DND-41 (cell line): ENCODE measurements at regions not wholly inside any gene's neighbourhood (a gene's known extent, or its start where the extent isn't known, plus 50 kb on each side); places are given as distances from the start of the nearest gene placed in this dataset.

Experiments
- ATAC-seq: fragments of 200-7000 bp; cut with Tn5 transposase; 3 replicates; pipeline ENCODE4 v1.9.1; 2021; ENCODE audit warnings: low read depth; ENCODE audit not compliant: insufficient read depth
- DNase-seq: peaks from one replicate; pipeline ENCODE4 v3.0.0-alpha.2; 2020
- H2AFZ ChIP-seq: 2 replicates; pipeline ENCODE4 v1.6.0; 2012; ENCODE audit warnings: low read depth, low read length
- H3K27ac ChIP-seq: 2 replicates; pipeline ENCODE4 v1.5.1; 2012; ENCODE audit warnings: low read length, inconsistent platforms
- H3K27me3 ChIP-seq: fragments of 200-600 bp; sonication (generic); 2 replicates; pipeline ENCODE4 v1.6.0; 2012; ENCODE audit warnings: low read length, mild to moderate bottlenecking, inconsistent platforms; ENCODE audit not compliant: insufficient read depth, poor library complexity
- H3K36me3 ChIP-seq: 2 replicates; pipeline ENCODE4 v1.5.1; 2012; ENCODE audit warnings: low read length, inconsistent platforms; ENCODE audit not compliant: insufficient read depth
- H3K4me1 ChIP-seq: 2 replicates; pipeline ENCODE4 v1.5.1; 2012; ENCODE audit warnings: mild to moderate bottlenecking, low read length; ENCODE audit not compliant: insufficient read depth
- H3K4me2 ChIP-seq: 2 replicates; pipeline ENCODE4 v1.6.0; 2012; ENCODE audit warnings: mild to moderate bottlenecking, moderate library complexity, low read length, inconsistent platforms; ENCODE audit not compliant: insufficient read depth
- H3K4me3 ChIP-seq, 2 experiments: fragments of 200-600 bp in 1 of 2; shearing (Covaris generic) in 1 of 2; 2 replicates each; pipeline ENCODE4 v1.5.1; 2012 to 2016; ENCODE audit warnings: inconsistent platforms in 2 of 2, low read length in 2 of 2, mild to moderate bottlenecking in 2 of 2, low read depth in 1 of 2, moderate library complexity in 1 of 2
- H3K79me2 ChIP-seq: 2 replicates; pipeline ENCODE4 v1.6.0; 2012; ENCODE audit warnings: low read length, inconsistent platforms; ENCODE audit not compliant: insufficient read depth
- H3K9ac ChIP-seq: 2 replicates; pipeline ENCODE4 v1.6.0; 2012; ENCODE audit warnings: low read depth, mild to moderate bottlenecking, inconsistent platforms, low read length, moderate library complexity
- H3K9me3 ChIP-seq: 2 replicates; pipeline ENCODE4 v1.5.1; 2012; ENCODE audit warnings: low read length, moderate library complexity, mild to moderate bottlenecking, inconsistent platforms; ENCODE audit not compliant: insufficient read depth, severe bottlenecking
- H4K20me1 ChIP-seq: 2 replicates; pipeline ENCODE4 v1.6.0; 2012; ENCODE audit warnings: low read length; ENCODE audit not compliant: insufficient read depth
- EZH2 ChIP-seq: IDR thresholded peaks from 3 replicates; pipeline ENCODE4 v1.6.1; 2012; ENCODE audit warnings: borderline replicate concordance, low read depth, mild to moderate bottlenecking, moderate library complexity, low read length, inconsistent platforms; ENCODE audit not compliant: severe bottlenecking
- TF ChIP-seq, protein P1 (sequence below): IDR thresholded peaks from 2 replicates; pipeline ENCODE4 v1.5.1; 2012; ENCODE audit warnings: borderline replicate concordance, low read length, moderate library complexity, mild to moderate bottlenecking; ENCODE audit not compliant: poor library complexity, severe bottlenecking; ENCODE audit errors: extremely low read depth

DNA sequence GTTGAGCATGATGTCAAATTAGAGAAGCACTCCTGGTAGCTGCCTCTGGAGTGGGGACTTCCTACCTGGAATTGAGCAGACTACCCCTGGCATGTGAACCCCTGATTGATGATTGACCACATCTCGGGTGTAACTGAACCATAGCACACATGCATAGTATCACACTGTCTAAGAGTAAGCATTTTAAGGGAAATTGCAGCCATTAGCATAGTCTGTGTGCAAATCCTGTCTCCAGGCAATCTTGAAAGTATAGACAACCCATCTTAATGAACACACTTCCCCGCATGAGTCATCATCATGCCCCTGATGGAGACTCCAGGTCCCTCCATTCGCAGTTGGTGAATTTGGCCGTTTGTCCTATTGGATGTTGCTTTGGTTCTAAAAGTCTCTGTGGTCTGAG lies 131.3 kb downstream of the C11orf91 start:
- no peak overlapping the region for H3K27ac ChIP-seq
- DNase-seq: no peak

DNA sequence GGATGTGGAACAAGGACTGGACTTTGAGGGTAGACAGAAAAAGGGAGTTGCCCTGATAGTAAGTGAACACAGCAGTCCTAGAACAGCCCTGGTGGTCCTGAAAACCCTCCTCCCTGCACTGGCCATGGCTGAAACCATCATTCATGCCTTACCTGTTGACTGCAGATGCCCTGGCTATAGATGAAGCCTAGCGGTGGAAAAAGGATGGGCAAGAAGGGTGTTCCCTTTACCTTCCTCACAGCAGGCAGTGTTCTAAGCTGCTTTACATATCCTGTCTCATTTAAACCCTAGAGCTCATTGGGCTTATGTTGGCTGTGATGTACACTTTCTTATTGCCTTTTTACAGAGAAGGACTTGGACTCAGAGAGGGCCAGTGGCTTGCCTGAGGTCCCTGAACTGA lies 133.6 kb downstream of the C11orf91 start:
- TF ChIP-seq EZH2: no peak
- TF ChIP-seq, protein P1, sequence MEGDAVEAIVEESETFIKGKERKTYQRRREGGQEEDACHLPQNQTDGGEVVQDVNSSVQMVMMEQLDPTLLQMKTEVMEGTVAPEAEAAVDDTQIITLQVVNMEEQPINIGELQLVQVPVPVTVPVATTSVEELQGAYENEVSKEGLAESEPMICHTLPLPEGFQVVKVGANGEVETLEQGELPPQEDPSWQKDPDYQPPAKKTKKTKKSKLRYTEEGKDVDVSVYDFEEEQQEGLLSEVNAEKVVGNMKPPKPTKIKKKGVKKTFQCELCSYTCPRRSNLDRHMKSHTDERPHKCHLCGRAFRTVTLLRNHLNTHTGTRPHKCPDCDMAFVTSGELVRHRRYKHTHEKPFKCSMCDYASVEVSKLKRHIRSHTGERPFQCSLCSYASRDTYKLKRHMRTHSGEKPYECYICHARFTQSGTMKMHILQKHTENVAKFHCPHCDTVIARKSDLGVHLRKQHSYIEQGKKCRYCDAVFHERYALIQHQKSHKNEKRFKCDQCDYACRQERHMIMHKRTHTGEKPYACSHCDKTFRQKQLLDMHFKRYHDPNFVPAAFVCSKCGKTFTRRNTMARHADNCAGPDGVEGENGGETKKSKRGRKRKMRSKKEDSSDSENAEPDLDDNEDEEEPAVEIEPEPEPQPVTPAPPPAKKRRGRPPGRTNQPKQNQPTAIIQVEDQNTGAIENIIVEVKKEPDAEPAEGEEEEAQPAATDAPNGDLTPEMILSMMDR: no peak
- H3K79me2 ChIP-seq: no peaks in the 10 kb centered on the region
- no peak overlapping the region for H3K27ac ChIP-seq
- H3K4me2 ChIP-seq: no peak overlapping the region
- H3K36me3 ChIP-seq: no peaks in the 10 kb centered on the region
- DNase-seq (no peak), ATAC-seq (no peak)
- H3K9ac ChIP-seq: no peak overlapping the region
- no peaks in the 10 kb centered on the region for H4K20me1 ChIP-seq
- H2AFZ ChIP-seq: no peak overlapping the region
- no peaks in the 10 kb centered on the region for H3K4me1 ChIP-seq
- no peaks in the 10 kb centered on the region for H3K9me3 ChIP-seq
- H3K27me3 ChIP-seq: peaks cover 12% of the 10 kb centered on the region
- H3K4me3 ChIP-seq: no peak overlapping the region

More for the DNA sequence above, 131.3 kb downstream of the C11orf91 start:
- Histone ChIP-seq H3K4me2 (no peak overlapping the region), H3K9ac (no peak overlapping the region), H3K27me3 (peaks cover 12% of the 10 kb centered on the region), H3K79me2 (no peaks in the 10 kb centered on the region), H3K4me1 (no peaks in the 10 kb centered on the region), H3K9me3 (no peaks in the 10 kb centered on the region), H3K36me3 (no peaks in the 10 kb centered on the region), H2AFZ (no peak overlapping the region), H4K20me1 (no peaks in the 10 kb centered on the region), H3K4me3 (no peak overlapping the region)
- ATAC-seq: no peak
- TF ChIP-seq EZH2: no peak
- TF ChIP-seq, protein P1: no peak

DNA sequence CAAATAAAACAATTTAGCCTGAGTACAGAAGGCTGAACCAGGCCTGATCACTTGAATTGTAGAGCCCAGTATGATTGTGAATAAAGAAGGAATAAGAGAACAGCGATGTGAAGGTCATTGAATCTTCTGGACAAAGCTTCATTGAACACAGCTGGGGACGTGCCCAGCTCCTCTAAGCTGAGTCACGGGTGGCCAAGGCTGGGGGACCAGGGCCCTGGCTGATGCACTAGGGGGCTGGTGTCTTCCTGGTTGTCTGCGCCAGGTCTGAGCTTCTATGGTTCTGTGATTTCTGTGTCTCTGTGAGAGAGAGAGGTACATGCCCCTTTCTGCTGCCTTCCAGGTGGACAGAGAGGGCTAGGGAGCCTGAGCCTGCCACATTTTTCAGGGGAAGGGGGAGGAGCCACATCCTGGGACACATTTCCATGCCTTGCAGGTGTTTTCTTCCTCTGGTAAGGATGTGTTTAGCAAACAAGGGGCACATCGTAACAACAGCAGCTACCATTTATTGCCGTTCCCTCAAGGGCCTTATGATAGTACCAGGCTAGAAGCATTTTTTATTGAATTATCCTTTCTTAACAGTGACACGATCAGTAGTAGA lies 135.7 kb downstream of the C11orf91 start:
- Histone ChIP-seq H3K27me3 (peaks cover 12% of the 10 kb centered on the region), H3K79me2 (no peaks in the 10 kb centered on the region), H4K20me1 (no peaks in the 10 kb centered on the region), H3K9me3 (no peaks in the 10 kb centered on the region), H2AFZ (no peak overlapping the region), H3K4me3 (no peak overlapping the region), H3K27ac (no peak overlapping the region), H3K36me3 (no peaks in the 10 kb centered on the region), H3K4me1 (no peaks in the 10 kb centered on the region), H3K9ac (no peak overlapping the region), H3K4me2 (no peak overlapping the region)
- DNase-seq (no peak), ATAC-seq (no peak)
- TF ChIP-seq EZH2: no peak
- TF ChIP-seq, protein P1: no peak

DNA sequence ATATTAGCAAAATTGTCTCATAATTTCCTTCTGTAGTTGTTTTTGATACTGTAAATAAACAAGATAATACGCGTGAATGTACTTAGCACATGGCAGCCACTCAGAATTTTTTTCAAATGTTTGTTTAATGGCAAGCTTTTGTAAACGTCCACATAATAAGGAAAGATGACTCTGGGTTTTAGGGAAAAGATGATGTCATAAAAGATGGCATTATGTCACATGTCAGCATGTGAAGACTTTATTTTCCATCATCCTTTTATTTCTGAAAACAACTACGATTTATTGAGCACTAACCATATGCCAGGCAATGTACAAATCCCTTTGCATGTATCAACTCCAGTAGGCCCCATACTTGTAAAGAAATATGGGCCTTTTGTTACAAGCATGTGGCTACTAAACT lies 139.9 kb downstream of the C11orf91 start:
- TF ChIP-seq, protein P1: no peak
- no peak for TF ChIP-seq EZH2
- Histone ChIP-seq H3K36me3 (no peaks in the 10 kb centered on the region), H3K27ac (no peak overlapping the region), H3K4me1 (no peaks in the 10 kb centered on the region), H3K4me2 (no peak overlapping the region), H2AFZ (no peak overlapping the region), H4K20me1 (no peaks in the 10 kb centered on the region), H3K9me3 (no peaks in the 10 kb centered on the region), H3K79me2 (no peaks in the 10 kb centered on the region), H3K9ac (no peak overlapping the region), H3K27me3 (peaks cover 3% of the 10 kb centered on the region), H3K4me3 (no peak overlapping the region)
- ATAC-seq (no peak), DNase-seq (no peak)
